ENCODE measurements at regions not wholly inside any gene's neighbourhood (a gene's known extent, or its start where the extent isn't known, plus 50 kb on each side); places are given as distances from the start of the nearest gene placed in this dataset.

DNA sequence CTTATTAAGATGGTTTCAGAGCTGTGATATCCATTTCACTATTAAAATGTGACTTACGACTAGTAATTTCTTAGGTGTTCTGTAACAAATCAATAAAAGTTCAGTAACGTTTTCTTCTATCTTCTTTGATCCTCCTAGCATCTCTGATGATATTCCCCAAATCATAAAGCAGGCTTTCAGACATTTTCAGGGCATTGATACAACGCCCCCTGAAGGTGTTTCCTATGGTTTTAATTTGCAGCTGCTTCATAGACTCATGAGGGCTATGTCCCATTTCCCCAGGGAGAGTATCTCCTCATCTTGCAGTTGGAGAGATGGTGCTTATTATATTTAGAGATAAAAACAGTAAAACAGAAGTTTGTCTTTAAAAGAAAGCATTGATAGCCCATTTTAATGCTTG is 246.8 kb upstream of the CNTN3 start (continued):
- TF ChIP-seq, protein P1, sequence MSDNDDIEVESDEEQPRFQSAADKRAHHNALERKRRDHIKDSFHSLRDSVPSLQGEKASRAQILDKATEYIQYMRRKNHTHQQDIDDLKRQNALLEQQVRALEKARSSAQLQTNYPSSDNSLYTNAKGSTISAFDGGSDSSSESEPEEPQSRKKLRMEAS (IDR thresholded peaks at IDR 0.05) = no peak
- TF ChIP-seq, protein P2, sequence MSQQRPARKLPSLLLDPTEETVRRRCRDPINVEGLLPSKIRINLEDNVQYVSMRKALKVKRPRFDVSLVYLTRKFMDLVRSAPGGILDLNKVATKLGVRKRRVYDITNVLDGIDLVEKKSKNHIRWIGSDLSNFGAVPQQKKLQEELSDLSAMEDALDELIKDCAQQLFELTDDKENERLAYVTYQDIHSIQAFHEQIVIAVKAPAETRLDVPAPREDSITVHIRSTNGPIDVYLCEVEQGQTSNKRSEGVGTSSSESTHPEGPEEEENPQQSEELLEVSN (IDR thresholded peaks at IDR 0.05) = no peak
- TF ChIP-seq RAD21 (IDR thresholded peaks at IDR 0.05 in 1 of 2, conservative IDR thresholded peaks at IDR 0.05 in 1 of 2; ENCODE audit: low read depth in 2 of 2, low read length in 2 of 2) = peak; percentile 33 to 47; a peak in 3 of 4 replicates
- TF ChIP-seq KDM4A (IDR thresholded peaks at IDR 0.05; ENCODE audit: low read depth, low read length, severe bottlenecking) = no peak
